WTC11 (cell line): ENCODE measurements at regions not wholly inside any gene's neighbourhood (a gene's known extent, or its start where the extent isn't known, plus 50 kb on each side); places are given as distances from the start of the nearest gene placed in this dataset.

Experiments used
- ATAC-seq: fragments of 200-7000 bp; cut with Tn5 transposase; 2 replicates; pipeline ENCODE4 v1.10.0; 2021; ENCODE audit warnings: mild to moderate bottlenecking, moderate library complexity
- CTCF ChIA-PET: fragments of 300-600 bp; sonication (Branson Sonifier 250); formaldehyde crosslinking; loops from one replicate; lab custom pipeline; 2021; ENCODE audit warnings: antibody characterized with exemption; lab: Charles Lee
- POLR2A ChIA-PET: fragments of 350-600 bp; sonication (Branson Sonifier 250); formaldehyde crosslinking; loops from one replicate; lab custom pipeline; 2021; ENCODE audit warnings: antibody characterized with exemption; lab: Charles Lee
- DNase-seq: peaks from one replicate; pipeline ENCODE4 v3.0.0; 2021; ENCODE audit warnings: low spot score
- H3K27ac Mint-ChIP-seq: 2 replicates; pipeline ENCODE4 v1.8.0; 2021; ENCODE audit warnings: mixed read lengths
- H3K27me3 Mint-ChIP-seq: 2 replicates; pipeline ENCODE4 v1.8.0; 2021; ENCODE audit warnings: low read depth, mild to moderate bottlenecking, moderate library complexity, mixed read lengths
- H3K36me3 Mint-ChIP-seq: 2 replicates; pipeline ENCODE4 v1.8.0; 2021; ENCODE audit warnings: mixed read lengths
- H3K4me1 Mint-ChIP-seq: 2 replicates; pipeline ENCODE4 v1.8.0; 2022; ENCODE audit warnings: mixed read lengths
- H3K4me3 Mint-ChIP-seq: 2 replicates; pipeline ENCODE4 v1.8.0; 2021; ENCODE audit warnings: mild to moderate bottlenecking, moderate library complexity, mixed read lengths
- H3K9me3 Mint-ChIP-seq: 2 replicates; pipeline ENCODE4 v1.8.0; 2021; ENCODE audit warnings: mixed read lengths
- CREB1 ChIP-seq: sonication (generic); formaldehyde crosslinking; IDR thresholded peaks from 2 replicates; pipeline ENCODE4 v1.8.0; 2023; ENCODE audit warnings: mild to moderate bottlenecking, missing genetic modification reagents
- GRHL2 ChIP-seq: fragments of 250-450 bp; sonication (Bioruptor Pico); IDR thresholded peaks from 2 replicates; pipeline ENCODE4 v1.8.0; 2022; ENCODE audit warnings: mild to moderate bottlenecking, moderate library complexity; ENCODE audit not compliant: insufficient replicate concordance, severe bottlenecking
- KAT7 ChIP-seq: sonication (generic); formaldehyde crosslinking; IDR thresholded peaks from 2 replicates; pipeline ENCODE4 v1.8.1; 2023; ENCODE audit warnings: missing genetic modification reagents, mild to moderate bottlenecking, borderline replicate concordance
- NFYB ChIP-seq: sonication (generic); formaldehyde crosslinking; conservative IDR thresholded peaks from 2 replicates; pipeline ENCODE4 v1.8.0; 2022; ENCODE audit warnings: low read depth, missing genetic modification reagents
- NR2C2 ChIP-seq: sonication (generic); formaldehyde crosslinking; IDR thresholded peaks from 2 replicates; pipeline ENCODE4 v1.8.0; 2022; ENCODE audit warnings: mild to moderate bottlenecking, missing genetic modification reagents
- SP1 ChIP-seq: sonication (generic); formaldehyde crosslinking; conservative IDR thresholded peaks from 2 replicates; pipeline ENCODE4 v1.8.1; 2022; ENCODE audit warnings: missing genetic modification reagents
- ZNF317 ChIP-seq: sonication (generic); formaldehyde crosslinking; IDR thresholded peaks from 2 replicates; pipeline ENCODE4 v1.8.1; 2023; ENCODE audit warnings: low read depth, mild to moderate bottlenecking, moderate library complexity, missing genetic modification reagents, borderline replicate concordance
- ZNF396 ChIP-seq: fragments of 250-450 bp; sonication (Bioruptor Pico); IDR thresholded peaks from 2 replicates; pipeline ENCODE4 v1.8.0; 2021; ENCODE audit warnings: mild to moderate bottlenecking, moderate library complexity, borderline replicate concordance
- ZNF416 ChIP-seq: fragments of 250-450 bp; sonication (Bioruptor Pico); IDR thresholded peaks from 2 replicates; pipeline ENCODE4 v1.9.0; 2021; ENCODE audit warnings: mild to moderate bottlenecking, inconsistent platforms
- TF ChIP-seq, protein P1 (sequence below): sonication (generic); formaldehyde crosslinking; IDR thresholded peaks from 2 replicates; pipeline ENCODE4 v1.8.1; 2023; ENCODE audit warnings: mild to moderate bottlenecking, missing genetic modification reagents, moderate library complexity
- TF ChIP-seq, protein P2 (sequence below): sonication (generic); formaldehyde crosslinking; IDR thresholded peaks from 2 replicates; pipeline ENCODE4 v1.8.0; 2022; ENCODE audit warnings: mild to moderate bottlenecking, missing genetic modification reagents
- TF ChIP-seq, protein P3 (sequence below): sonication (generic); formaldehyde crosslinking; IDR thresholded peaks from 2 replicates; pipeline ENCODE4 v1.8.0; 2022; ENCODE audit warnings: missing genetic modification reagents
- TF ChIP-seq, protein P4 (sequence below): sonication (generic); formaldehyde crosslinking; IDR thresholded peaks from 2 replicates; pipeline ENCODE4 v1.8.1; 2023; ENCODE audit warnings: mild to moderate bottlenecking, missing genetic modification reagents, borderline replicate concordance
- TF ChIP-seq, protein P5 (sequence below): sonication (generic); formaldehyde crosslinking; IDR thresholded peaks from 2 replicates; pipeline ENCODE4 v1.8.1; 2023; ENCODE audit warnings: mild to moderate bottlenecking, missing genetic modification reagents
- TF ChIP-seq, protein P6 (sequence below): sonication (generic); formaldehyde crosslinking; IDR thresholded peaks from 2 replicates; pipeline ENCODE4 v1.8.1; 2022; ENCODE audit warnings: missing genetic modification reagents, borderline replicate concordance

DNA sequence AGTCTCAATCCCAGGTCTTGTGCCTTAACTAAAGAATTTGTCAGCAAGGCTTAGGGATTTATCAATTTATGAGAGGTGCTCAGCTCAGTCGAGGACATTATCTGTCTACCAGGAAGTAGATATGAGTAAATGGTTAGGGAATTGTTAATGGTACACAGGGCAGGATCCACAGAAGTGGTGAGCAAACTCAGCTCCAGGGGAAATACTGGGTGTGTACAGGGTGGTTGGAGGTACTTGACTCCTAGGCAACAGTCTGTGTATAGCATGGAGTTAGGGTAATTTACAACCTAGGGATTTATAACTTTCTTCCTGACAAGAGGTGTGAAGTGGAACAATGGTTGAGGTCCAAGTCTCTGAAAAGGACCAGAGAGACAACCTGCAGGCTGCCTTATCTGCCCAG is 123.4 kb upstream of the OR9Q1 start:
- POLR2A ChIA-PET: no interaction called here
- CTCF ChIA-PET: no interaction called here
- DNase-seq (no peak), ATAC-seq (no peak)
- Mint-ChIP-seq H3K9me3 (peaks cover 16% of the 10 kb centered on the region), H3K27ac (no peak overlapping the region), H3K27me3 (no peaks in the 10 kb centered on the region; the same call in 1 of the 2 replicates), H3K4me1 (peaks cover 21% of the 10 kb centered on the region), H3K4me3 (no peak overlapping the region), H3K36me3 (peaks cover 12% of the 10 kb centered on the region)
- TF ChIP-seq NFYB (CRISPR knock-in tag) (no peak), SP1 (CRISPR knock-in tag) (no peak), ZNF416 (no peak), CREB1 (CRISPR knock-in tag) (no peak), ZNF317 (CRISPR knock-in tag) (no peak)
- TF ChIP-seq, protein P1, sequence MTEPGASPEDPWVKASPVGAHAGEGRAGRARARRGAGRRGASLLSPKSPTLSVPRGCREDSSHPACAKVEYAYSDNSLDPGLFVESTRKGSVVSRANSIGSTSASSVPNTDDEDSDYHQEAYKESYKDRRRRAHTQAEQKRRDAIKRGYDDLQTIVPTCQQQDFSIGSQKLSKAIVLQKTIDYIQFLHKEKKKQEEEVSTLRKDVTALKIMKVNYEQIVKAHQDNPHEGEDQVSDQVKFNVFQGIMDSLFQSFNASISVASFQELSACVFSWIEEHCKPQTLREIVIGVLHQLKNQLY (CRISPR knock-in tag): no peak
- TF ChIP-seq, protein P2, sequence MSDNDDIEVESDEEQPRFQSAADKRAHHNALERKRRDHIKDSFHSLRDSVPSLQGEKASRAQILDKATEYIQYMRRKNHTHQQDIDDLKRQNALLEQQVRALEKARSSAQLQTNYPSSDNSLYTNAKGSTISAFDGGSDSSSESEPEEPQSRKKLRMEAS (CRISPR knock-in tag): no peak
- TF ChIP-seq, protein P3, sequence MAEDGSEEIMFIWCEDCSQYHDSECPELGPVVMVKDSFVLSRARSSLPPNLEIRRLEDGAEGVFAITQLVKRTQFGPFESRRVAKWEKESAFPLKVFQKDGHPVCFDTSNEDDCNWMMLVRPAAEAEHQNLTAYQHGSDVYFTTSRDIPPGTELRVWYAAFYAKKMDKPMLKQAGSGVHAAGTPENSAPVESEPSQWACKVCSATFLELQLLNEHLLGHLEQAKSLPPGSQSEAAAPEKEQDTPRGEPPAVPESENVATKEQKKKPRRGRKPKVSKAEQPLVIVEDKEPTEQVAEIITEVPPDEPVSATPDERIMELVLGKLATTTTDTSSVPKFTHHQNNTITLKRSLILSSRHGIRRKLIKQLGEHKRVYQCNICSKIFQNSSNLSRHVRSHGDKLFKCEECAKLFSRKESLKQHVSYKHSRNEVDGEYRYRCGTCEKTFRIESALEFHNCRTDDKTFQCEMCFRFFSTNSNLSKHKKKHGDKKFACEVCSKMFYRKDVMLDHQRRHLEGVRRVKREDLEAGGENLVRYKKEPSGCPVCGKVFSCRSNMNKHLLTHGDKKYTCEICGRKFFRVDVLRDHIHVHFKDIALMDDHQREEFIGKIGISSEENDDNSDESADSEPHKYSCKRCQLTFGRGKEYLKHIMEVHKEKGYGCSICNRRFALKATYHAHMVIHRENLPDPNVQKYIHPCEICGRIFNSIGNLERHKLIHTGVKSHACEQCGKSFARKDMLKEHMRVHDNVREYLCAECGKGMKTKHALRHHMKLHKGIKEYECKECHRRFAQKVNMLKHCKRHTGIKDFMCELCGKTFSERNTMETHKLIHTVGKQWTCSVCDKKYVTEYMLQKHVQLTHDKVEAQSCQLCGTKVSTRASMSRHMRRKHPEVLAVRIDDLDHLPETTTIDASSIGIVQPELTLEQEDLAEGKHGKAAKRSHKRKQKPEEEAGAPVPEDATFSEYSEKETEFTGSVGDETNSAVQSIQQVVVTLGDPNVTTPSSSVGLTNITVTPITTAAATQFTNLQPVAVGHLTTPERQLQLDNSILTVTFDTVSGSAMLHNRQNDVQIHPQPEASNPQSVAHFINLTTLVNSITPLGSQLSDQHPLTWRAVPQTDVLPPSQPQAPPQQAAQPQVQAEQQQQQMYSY (CRISPR knock-in tag): no peak
- TF ChIP-seq, protein P4, sequence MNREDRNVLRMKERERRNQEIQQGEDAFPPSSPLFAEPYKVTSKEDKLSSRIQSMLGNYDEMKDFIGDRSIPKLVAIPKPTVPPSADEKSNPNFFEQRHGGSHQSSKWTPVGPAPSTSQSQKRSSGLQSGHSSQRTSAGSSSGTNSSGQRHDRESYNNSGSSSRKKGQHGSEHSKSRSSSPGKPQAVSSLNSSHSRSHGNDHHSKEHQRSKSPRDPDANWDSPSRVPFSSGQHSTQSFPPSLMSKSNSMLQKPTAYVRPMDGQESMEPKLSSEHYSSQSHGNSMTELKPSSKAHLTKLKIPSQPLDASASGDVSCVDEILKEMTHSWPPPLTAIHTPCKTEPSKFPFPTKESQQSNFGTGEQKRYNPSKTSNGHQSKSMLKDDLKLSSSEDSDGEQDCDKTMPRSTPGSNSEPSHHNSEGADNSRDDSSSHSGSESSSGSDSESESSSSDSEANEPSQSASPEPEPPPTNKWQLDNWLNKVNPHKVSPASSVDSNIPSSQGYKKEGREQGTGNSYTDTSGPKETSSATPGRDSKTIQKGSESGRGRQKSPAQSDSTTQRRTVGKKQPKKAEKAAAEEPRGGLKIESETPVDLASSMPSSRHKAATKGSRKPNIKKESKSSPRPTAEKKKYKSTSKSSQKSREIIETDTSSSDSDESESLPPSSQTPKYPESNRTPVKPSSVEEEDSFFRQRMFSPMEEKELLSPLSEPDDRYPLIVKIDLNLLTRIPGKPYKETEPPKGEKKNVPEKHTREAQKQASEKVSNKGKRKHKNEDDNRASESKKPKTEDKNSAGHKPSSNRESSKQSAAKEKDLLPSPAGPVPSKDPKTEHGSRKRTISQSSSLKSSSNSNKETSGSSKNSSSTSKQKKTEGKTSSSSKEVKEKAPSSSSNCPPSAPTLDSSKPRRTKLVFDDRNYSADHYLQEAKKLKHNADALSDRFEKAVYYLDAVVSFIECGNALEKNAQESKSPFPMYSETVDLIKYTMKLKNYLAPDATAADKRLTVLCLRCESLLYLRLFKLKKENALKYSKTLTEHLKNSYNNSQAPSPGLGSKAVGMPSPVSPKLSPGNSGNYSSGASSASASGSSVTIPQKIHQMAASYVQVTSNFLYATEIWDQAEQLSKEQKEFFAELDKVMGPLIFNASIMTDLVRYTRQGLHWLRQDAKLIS (CRISPR knock-in tag): no peak
- TF ChIP-seq, protein P5, sequence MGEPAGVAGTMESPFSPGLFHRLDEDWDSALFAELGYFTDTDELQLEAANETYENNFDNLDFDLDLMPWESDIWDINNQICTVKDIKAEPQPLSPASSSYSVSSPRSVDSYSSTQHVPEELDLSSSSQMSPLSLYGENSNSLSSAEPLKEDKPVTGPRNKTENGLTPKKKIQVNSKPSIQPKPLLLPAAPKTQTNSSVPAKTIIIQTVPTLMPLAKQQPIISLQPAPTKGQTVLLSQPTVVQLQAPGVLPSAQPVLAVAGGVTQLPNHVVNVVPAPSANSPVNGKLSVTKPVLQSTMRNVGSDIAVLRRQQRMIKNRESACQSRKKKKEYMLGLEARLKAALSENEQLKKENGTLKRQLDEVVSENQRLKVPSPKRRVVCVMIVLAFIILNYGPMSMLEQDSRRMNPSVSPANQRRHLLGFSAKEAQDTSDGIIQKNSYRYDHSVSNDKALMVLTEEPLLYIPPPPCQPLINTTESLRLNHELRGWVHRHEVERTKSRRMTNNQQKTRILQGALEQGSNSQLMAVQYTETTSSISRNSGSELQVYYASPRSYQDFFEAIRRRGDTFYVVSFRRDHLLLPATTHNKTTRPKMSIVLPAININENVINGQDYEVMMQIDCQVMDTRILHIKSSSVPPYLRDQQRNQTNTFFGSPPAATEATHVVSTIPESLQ (CRISPR knock-in tag): no peak

DNA sequence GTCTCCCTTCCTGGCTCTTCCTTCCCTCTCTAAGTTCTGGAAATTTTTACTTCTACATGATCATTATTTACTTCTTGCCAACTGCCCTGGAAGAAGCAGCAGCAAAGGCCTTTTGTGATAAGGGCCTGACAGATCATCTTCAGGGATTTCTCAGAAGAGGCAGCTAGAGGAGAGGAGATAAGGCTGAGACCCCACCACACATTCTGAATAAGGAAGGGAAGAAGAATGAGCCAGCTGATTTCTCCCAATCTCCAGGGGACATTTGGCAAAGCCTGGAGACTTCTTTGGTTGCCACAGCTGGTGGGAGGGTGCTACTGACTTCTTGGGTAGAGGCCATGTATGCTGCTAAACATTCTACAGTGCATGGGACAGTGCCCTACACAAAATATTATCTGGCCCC is 122.4 kb upstream of the OR9Q1 start:
- no peak for ATAC-seq
- Mint-ChIP-seq H3K27me3 (no peaks in the 10 kb centered on the region; the same call in 1 of the 2 replicates), H3K27ac (no peak overlapping the region), H3K9me3 (peaks cover 25% of the 10 kb centered on the region), H3K4me3 (no peak overlapping the region), H3K4me1 (peaks cover 21% of the 10 kb centered on the region), H3K36me3 (peaks cover 17% of the 10 kb centered on the region)
- no peak for DNase-seq
- POLR2A ChIA-PET: no interaction called here
- CTCF ChIA-PET: no interaction called here
- TF ChIP-seq, protein P4 (CRISPR knock-in tag): no peak
- TF ChIP-seq ZNF396 (CRISPR knock-in tag) (no peak), GRHL2 (CRISPR knock-in tag) (no peak), NR2C2 (CRISPR knock-in tag) (no peak), KAT7 (CRISPR knock-in tag) (no peak)
- TF ChIP-seq, protein P6, sequence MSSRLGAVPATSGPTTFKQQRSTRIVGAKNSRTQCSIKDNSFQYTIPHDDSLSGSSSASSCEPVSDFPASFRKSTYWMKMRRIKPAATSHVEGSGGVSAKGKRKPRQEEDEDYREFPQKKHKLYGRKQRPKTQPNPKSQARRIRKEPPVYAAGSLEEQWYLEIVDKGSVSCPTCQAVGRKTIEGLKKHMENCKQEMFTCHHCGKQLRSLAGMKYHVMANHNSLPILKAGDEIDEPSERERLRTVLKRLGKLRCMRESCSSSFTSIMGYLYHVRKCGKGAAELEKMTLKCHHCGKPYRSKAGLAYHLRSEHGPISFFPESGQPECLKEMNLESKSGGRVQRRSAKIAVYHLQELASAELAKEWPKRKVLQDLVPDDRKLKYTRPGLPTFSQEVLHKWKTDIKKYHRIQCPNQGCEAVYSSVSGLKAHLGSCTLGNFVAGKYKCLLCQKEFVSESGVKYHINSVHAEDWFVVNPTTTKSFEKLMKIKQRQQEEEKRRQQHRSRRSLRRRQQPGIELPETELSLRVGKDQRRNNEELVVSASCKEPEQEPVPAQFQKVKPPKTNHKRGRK (CRISPR knock-in tag): no peak
